A673 (cell line): ENCODE measurements at regions not wholly inside any gene's neighbourhood (a gene's known extent, or its start where the extent isn't known, plus 50 kb on each side); places are given as distances from the start of the nearest gene placed in this dataset.

Source experiments
- BruUV-seq: library from RNA; stranded (reverse); fragments of 400-500 nt; replicated peaks from 2 replicates; lab custom pipeline; 2021; lab: Mats Ljungman, UMichigan
- CTCF ChIA-PET: fragments of 300-600 bp; sonication (Branson Sonifier 250); formaldehyde crosslinking; loops from one replicate; lab custom pipeline; 2022; ENCODE audit warnings: antibody characterized with exemption; lab: Charles Lee
- POLR2A ChIA-PET: fragments of 300-600 bp; sonication (Branson Sonifier 250); formaldehyde crosslinking; loops from one replicate; lab custom pipeline; 2022; ENCODE audit warnings: antibody characterized with exemption; ENCODE audit not compliant: low non-redundant PET; lab: Charles Lee
- DNase-seq: peaks from one replicate; pipeline ENCODE4 v3.0.0-alpha.2; 2015; ENCODE audit warnings: low spot score
- H3K27ac ChIP-seq: fragments of 200-600 bp; sonication (generic); 2 replicates; pipeline ENCODE4 v1.5.1; 2016; ENCODE audit warnings: mixed run types, low read depth, mild to moderate bottlenecking, mixed read lengths, antibody characterized with exemption, low read length; ENCODE audit not compliant: poor library complexity, severe bottlenecking
- H3K27me3 ChIP-seq: fragments of 200-600 bp; sonication (generic); replicated peaks from 2 replicates; pipeline ENCODE4 v1.6.1; 2017; ENCODE audit warnings: mixed run types, low read depth, mild to moderate bottlenecking, mixed read lengths, antibody characterized with exemption, low read length; ENCODE audit not compliant: insufficient read depth, poor library complexity
- H3K36me3 ChIP-seq: fragments of 200-600 bp; sonication (generic); 2 replicates; pipeline ENCODE4 v1.6.1; 2016; ENCODE audit warnings: mixed run types, mild to moderate bottlenecking, mixed read lengths, antibody characterized with exemption, low read length; ENCODE audit not compliant: insufficient read depth, poor library complexity, severe bottlenecking
- H3K4me1 ChIP-seq: fragments of 200-600 bp; sonication (generic); 2 replicates; pipeline ENCODE4 v1.6.1; 2017; ENCODE audit warnings: mixed run types, mild to moderate bottlenecking, mixed read lengths, antibody characterized with exemption, low read length; ENCODE audit not compliant: insufficient read depth, poor library complexity, severe bottlenecking
- H3K4me3 ChIP-seq: fragments of 200-600 bp; sonication (generic); 2 replicates; pipeline ENCODE4 v1.5.1; 2016; ENCODE audit warnings: low read depth, mixed run types, mild to moderate bottlenecking, mixed read lengths, low read length; ENCODE audit not compliant: poor library complexity, severe bottlenecking
- H3K9me3 ChIP-seq: fragments of 200-600 bp; sonication (generic); 2 replicates; pipeline ENCODE4 v1.6.1; 2016; ENCODE audit warnings: mixed run types, low read depth, mild to moderate bottlenecking, mixed read lengths, antibody characterized with exemption, low read length; ENCODE audit not compliant: poor library complexity, severe bottlenecking
- EZH2 ChIP-seq: fragments of 200-600 bp; sonication (generic); IDR thresholded peaks from 2 replicates; pipeline ENCODE4 v1.6.1; 2017; ENCODE audit warnings: borderline replicate concordance, low read depth, mild to moderate bottlenecking, mixed read lengths, antibody characterized with exemption, low read length; ENCODE audit not compliant: poor library complexity, severe bottlenecking
- intact Hi-C: fragments of 100-400 bp; cut with micrococcal nuclease; formaldehyde crosslinking; loops from one replicate; pipeline ENCODE4 v1.10.0; 2022; ENCODE audit not compliant: unreplicated experiment
- TF ChIP-seq, protein P1 (sequence below): fragments of 300-800, 200-600 bp; sonication (generic); conservative IDR thresholded peaks from 2 replicates; pipeline ENCODE4 v1.5.1; 2017; ENCODE audit warnings: low read depth, mild to moderate bottlenecking, antibody characterized with exemption, low read length, moderate library complexity, mixed read lengths

GRCh38 chr4:163966612-163967011 lies 472.1 kb downstream of the TMA16 start:
- ChIA-PET CTCF (no interaction called here), POLR2A (no interaction called here)
- Histone ChIP-seq H3K4me1 (no peaks in the 10 kb centered on the region), H3K9me3 (no peaks in the 10 kb centered on the region), H3K4me3 (no peak overlapping the region), H3K27me3 (no peaks in the 10 kb centered on the region), H3K36me3 (no peaks in the 10 kb centered on the region), H3K27ac (no peak overlapping the region)
- no TSS peak for BruUV-seq
- DNase-seq: no peak
- TF ChIP-seq EZH2: no peak
- TF ChIP-seq, protein P1, sequence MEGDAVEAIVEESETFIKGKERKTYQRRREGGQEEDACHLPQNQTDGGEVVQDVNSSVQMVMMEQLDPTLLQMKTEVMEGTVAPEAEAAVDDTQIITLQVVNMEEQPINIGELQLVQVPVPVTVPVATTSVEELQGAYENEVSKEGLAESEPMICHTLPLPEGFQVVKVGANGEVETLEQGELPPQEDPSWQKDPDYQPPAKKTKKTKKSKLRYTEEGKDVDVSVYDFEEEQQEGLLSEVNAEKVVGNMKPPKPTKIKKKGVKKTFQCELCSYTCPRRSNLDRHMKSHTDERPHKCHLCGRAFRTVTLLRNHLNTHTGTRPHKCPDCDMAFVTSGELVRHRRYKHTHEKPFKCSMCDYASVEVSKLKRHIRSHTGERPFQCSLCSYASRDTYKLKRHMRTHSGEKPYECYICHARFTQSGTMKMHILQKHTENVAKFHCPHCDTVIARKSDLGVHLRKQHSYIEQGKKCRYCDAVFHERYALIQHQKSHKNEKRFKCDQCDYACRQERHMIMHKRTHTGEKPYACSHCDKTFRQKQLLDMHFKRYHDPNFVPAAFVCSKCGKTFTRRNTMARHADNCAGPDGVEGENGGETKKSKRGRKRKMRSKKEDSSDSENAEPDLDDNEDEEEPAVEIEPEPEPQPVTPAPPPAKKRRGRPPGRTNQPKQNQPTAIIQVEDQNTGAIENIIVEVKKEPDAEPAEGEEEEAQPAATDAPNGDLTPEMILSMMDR: no peak
- intact Hi-C loops: no loop called here

DNA sequence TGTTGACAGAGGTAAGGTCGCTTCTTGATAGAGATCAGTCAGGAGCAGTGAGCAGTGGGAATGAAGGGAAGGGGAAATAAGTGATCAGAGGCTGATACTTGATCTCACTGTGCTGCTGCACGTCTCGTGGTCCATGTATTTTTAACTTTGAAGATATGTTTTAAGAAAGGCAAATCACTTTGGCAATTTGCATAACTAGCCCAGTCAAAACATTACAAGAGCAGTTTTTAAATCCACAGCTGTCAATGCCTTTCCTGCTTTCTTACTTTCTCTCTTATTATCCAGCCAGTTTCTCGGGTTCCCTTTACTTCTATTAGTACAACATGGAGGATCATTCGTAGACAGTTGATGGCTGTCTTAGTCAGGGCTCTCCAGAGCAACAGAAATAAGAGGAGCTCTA lies 472.8 kb downstream of the TMA16 start:
- no peaks in the 10 kb centered on the region for H3K27me3 ChIP-seq
- POLR2A ChIA-PET: no interaction called here
- DNase-seq: no peak
- no peak overlapping the region for H3K4me3 ChIP-seq
- intact Hi-C loops: no loop called here
- TF ChIP-seq, protein P1: no peak
- no peak for TF ChIP-seq EZH2
- H3K27ac ChIP-seq: no peak overlapping the region
- H3K36me3 ChIP-seq: no peaks in the 10 kb centered on the region
- no peaks in the 10 kb centered on the region for H3K4me1 ChIP-seq
- H3K9me3 ChIP-seq: no peaks in the 10 kb centered on the region
- BruUV-seq: no TSS peak
- CTCF ChIA-PET: no interaction called here

GRCh38 chr4:163967710-163968109 lies 473.2 kb downstream of the TMA16 start:
- ChIA-PET CTCF (no interaction called here), POLR2A (no interaction called here)
- no peak for TF ChIP-seq EZH2
- TF ChIP-seq, protein P1: no peak
- H3K27me3 ChIP-seq: no peaks in the 10 kb centered on the region
- H3K36me3 ChIP-seq: no peaks in the 10 kb centered on the region
- DNase-seq: no peak
- intact Hi-C loops: no loop called here
- no peak overlapping the region for H3K4me3 ChIP-seq
- H3K4me1 ChIP-seq: no peaks in the 10 kb centered on the region
- no peak overlapping the region for H3K27ac ChIP-seq
- no peaks in the 10 kb centered on the region for H3K9me3 ChIP-seq
- BruUV-seq: no TSS peak

GRCh38 chr4:163969291-163969690 lies 474.8 kb downstream of the TMA16 start:
- Histone ChIP-seq H3K4me1 (no peaks in the 10 kb centered on the region), H3K27me3 (no peaks in the 10 kb centered on the region), H3K27ac (no peak overlapping the region), H3K9me3 (no peaks in the 10 kb centered on the region), H3K4me3 (no peak overlapping the region), H3K36me3 (no peaks in the 10 kb centered on the region)
- CTCF ChIA-PET: no interaction called here
- POLR2A ChIA-PET: no interaction called here
- no peak for TF ChIP-seq EZH2
- TF ChIP-seq, protein P1: no peak
- BruUV-seq: no TSS peak
- intact Hi-C loops: no loop called here
- no peak for DNase-seq
